SW 1271 (cell line): ENCODE measurements at regions not wholly inside any gene's neighbourhood (a gene's known extent, or its start where the extent isn't known, plus 50 kb on each side); places are given as distances from the start of the nearest gene placed in this dataset.
A peak's percentile ranks its signal among the peaks of the same experiment; 100 is the strongest.
"Not testable (repeated sequence)": the region's sequence is repeated elsewhere in the genome, so short reads cannot be mapped to it uniquely, and the experiment has no call there.

Experiments
- DNase-seq, 2 experiments: peaks; one replicate each; lab custom pipeline; 2025; lab: John Stamatoyannopoulos, UW

DNA sequence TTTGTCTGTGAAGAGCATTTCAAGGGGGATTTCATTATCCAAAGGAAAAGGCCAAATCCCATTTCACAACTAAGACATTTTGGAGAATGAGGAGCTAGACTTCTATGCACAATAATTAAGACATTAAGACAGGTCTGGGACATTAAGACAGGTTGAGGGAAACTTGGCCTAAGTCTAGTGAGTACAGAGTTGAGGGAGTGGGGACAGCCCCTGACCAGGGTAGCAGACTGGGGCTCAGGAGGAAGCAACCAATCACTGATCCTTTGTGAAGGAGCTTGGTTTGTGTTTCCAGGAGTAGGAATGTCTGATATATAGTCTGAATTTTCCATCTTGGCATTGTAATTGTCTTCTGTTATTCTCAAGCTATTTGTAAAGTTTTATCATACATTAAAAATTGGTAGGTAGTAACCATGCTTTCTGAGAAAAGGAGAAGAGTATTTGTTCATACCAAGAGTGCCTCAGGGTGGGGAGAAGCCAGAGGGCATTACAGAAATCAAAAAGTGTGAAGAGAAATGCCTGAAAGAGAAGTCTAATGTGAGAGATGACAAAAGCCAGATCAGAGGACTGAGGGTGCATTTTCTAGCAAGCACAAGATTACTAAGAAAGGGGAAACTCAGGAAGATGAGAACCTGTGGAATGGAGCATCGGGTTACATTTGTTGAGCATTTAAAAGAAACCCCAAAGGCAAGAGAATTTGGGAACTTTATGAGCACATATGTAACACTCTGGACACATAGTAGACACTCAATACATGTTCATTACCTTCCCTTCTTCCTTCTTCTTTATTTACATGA lies 189.3 kb upstream of the PIK3R1 start:
- no peak for DNase-seq

DNA sequence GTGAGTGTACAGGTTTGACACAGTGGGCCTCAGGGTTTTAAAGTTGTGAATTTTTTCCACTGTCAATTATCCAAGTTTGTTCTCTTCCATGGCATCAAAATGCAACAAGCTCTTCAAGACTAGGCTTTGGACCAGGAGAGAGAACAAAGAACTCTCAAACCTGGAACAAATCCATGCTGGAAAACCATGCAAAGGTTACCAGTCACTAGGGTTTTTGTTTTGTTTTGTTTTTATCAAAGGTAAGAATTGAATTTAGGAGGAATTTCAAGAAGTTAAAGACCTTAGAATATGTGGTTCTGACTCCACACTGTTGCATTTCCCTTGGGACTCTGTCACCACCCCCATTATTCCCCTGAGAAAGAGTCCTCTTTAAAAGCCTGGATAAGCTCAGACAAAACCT lies 191.1 kb upstream of the PIK3R1 start:
- DNase-seq: no peak

- DNase-seq: no peak
These were observed 193.6 kb upstream of the PIK3R1 start for GRCh38 chr5:68021916-68022315.

DNA sequence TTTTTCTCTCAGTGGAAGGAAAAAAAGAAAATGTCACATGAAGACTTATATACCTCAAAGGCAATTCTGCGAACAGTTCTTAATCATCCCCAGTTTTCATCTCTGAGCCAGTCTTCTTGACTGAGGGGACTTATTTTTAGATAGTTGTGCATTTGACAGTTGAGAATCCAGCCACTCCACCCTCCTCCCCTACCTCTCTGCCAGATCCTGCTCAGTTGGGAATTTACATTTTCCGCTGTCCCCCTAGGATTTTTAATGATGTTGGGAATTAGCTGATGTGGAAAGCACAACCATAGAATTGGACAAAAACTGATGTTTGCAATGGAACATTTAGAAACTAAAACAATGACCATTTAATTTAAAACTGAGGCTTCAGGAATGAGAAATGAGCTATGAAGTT lies 194.3 kb upstream of the PIK3R1 start:
- DNase-seq: no peak

DNA sequence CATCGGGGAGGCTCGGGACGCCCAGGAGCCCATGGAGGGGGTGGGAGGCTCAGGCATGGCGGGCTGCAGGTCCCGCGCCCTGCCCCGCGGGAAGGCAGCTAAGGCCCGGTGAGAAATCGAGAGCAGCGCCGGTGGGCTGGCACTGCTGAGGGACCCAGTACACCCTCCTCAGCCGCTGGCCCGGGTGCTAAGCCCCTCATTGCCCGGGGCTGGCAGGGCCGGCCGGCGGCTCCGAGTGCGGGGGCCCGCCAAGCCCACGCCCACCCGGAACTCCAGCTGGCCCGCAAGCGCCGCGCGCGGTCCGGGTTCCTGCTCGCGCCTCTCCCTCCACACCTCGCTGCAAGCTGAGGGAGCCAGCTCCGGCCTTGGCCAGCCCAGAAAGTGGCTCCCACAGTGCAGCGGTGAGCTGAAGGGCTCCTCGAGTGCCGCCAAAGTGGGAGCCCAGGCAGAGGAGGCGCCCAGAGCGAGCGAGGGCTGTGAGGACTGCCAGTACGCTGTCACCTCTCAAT lies 195.0 kb upstream of the PIK3R1 start:
- DNase-seq: not testable (repeated sequence)

DNA sequence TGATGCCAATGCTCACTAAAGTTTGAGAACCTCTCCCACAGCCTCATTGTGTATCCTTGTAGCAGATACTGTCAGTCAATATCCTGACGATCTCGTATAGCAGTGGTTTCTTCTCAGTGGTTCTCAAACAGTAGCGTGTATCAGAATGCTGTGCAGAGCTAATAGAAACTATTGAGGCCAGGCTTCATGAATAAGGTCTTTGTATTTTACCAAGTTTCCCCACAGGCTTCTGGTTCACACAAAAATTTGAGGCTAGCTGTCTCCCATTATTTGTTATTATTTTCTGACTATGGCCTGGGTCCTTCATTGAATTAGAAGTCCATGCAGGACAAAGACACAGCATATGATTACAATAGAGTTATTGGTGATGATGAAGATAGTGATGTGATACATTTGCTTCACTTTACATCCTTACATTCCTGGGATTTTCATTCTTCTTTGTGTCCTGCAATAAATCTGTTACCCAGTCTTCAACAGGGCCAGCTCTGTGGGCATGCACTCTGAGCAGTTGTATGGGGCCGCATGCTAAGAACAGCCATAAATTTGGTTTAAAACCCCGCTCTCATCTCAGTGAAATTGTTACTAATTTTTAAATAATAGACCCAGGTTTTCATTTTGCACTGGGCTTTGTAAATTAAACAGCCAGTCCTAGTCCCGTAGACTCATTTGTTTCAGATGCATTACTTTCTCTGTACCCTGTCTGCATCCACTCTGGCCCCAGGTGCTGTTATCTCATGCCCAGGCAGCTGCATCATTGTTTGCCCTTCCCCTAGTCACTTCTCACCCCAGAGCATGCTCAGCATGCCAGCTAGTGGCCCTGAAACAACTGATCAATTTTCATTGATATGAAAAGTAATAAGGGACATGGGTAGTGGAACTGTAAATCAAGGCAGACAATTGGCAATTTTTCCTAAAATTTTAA lies 199.9 kb upstream of the PIK3R1 start:
- DNase-seq: no peak

DNA sequence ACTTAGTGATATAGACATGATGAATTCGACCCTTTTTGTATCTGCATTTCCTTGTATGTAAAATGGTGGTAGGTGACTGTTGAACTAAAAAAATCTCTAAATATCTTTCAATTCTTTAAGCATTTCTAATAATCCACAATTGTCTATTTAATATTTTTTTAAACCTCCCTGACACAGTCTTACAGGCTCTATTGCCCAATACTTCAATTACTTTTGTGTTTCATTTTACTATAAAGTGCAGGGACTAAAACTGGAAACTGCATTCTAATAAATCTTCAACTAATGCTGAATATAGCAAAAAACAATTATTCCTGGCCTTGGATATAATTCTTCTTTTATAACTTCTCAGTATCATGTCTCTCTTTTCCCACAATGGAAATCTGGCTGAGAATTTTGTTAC lies 202.7 kb upstream of the PIK3R1 start:
- no peak for DNase-seq

- DNase-seq: no peak
These were observed 203.1 kb upstream of the PIK3R1 start for GRCh38 chr5:68012429-68012828.

DNA sequence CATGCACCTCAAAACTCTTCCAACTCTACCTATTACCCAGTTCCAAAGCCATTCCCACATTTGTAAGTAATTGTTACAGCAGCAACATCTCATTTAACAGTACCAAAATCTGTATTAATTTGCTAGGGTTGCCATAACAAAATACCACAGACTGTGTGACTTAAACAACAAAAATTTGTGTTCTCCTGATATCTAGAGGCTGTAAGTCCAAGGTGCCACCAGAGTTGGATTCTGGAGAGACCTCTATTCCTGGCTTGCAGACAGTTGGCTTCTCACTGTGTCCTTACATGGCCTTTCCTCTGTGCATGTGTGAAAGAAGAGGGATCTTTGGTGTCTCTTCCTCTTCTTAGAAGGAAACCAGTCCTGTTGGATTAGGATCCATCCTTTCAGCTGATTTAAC lies 203.8 kb upstream of the PIK3R1 start:
- DNase-seq: no peak

GRCh38 chr5:68011259-68011760 lies 204.2 kb upstream of the PIK3R1 start:
- DNase-seq: no peak

DNA sequence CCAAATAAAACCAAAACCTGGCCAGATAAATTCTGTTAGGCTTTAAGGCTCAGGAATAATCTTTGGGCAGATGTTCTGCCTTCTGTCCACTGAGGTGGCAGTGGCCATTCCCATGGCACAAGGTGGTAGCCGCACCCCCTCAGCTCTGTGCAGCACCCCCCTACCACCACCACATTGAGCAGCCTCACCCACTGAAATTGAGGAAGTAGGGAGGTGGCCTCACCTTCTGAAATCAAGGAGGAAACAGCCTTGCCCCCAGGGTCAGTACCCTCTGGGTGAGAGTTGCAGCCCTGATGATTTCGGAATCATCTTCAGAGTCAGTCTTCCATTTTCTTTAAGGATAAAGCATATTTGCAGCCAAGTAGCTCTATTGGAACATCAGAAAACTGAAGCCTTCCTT lies 204.8 kb upstream of the PIK3R1 start:
- no peak for DNase-seq

DNA sequence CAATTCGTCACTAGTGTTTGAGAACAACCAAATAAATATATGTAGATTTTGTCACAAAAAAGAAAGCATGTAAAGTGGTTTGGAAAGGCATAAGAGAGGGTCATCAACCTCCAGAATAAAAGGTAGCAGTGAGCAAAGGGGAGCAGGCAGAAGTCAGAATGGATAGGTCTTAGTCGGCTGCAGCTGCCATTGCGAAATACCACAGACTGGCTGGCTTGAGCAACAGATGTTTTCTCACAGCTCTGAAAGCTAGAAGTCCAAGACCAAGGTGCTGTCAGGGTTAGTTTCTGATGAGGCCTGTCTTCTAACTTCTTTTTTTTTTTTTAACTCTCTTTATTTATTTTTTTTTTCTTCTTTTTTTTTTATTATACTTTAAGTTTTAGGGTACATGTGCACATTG lies 208.1 kb upstream of the PIK3R1 start:
- DNase-seq: no peak

- no peak for DNase-seq
These were observed 212.7 kb upstream of the PIK3R1 start for GRCh38 chr5:68002836-68003235.

DNA sequence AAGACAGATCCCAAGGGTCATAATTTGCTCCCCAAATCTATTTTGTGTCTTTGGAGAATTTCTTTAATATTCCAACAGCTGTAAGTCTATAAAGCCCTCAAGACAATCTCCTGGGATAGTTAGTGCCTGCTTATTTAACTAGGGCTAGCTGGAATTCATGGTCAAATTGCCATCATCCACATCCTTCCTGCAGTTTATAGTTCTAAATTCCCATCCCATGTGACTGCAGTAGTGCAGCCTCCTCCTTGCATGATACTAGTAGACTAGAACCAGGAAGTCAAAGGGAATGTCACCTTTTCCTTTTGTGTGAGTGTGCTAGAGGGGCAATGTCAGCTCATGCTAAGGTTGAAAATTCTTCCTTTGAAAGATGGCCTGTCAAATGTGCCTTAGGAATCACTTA lies 214.8 kb upstream of the PIK3R1 start:
- no peak for DNase-seq

DNA sequence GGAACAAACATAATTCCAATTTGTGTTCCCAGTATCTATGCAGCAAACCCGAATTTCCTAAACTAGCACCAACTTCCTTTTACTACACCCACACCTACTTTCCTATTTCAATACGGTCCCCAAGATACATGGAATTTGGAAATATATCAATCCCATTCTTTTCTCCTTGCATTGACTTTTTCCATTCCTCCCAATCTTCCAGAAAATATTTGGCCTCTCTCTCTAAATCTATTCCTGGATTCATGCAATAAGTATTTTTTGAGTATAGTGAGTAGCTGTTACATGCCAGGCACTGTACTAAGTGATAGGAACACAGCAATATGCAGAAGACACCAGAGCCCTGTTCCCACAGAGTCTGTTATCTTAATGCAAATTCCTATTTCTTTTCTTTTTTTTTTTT lies 216.2 kb upstream of the PIK3R1 start:
- DNase-seq: no peak

DNA sequence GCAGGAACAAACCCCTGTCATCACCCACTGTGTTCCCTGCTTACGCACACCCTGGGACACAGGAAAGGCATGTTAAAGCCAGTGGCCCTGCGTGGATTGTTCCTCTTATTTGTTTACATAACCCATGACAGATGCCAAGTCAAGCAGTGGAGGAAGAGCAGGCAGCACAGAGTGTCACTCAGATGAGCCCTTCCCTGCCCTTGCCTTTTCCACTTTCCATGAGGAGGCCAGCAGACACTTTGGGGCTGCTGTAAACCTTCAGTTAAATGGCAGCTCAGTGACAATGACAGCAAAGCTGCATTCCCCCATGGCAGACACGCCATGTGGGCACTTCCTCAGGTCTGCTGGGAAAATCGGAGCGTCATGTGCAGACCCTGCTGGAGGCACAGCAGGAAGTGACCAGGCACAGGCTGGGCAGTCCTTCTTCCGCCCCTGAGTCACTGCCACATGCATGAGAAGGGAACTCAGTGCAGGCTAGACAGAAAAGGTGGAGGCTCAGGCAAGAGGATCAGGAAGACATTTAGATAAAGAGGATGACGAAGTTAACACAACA lies 216.8 kb upstream of the PIK3R1 start:
- DNase-seq: peak; percentile 86

DNA sequence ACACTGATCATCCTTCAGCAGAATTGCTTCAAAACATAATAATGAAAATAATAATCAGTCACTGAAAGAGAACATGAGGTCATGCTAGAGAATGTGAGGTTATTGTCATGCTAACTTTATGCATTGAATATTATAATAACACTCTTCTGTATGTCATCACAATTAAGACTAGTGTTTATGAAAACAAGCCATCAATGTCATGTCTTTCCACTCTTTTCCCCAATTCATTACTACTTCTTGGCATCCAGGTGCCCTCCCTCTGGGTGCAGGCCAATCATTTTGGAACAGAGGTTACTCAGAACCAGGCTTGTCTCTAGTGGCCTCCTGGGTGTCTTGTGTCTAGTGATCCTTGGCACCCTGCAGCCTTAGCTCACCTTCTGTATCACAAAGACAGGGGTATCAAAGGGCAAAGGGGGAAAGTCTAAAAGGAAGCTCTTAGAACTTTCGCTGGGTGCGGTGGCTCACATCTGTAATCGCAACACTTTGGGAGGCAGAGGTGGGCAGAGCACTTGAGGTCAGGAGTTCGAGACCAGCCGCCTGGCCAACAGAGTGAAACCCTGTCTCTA lies 217.6 kb upstream of the PIK3R1 start:
- DNase-seq: no peak

DNA sequence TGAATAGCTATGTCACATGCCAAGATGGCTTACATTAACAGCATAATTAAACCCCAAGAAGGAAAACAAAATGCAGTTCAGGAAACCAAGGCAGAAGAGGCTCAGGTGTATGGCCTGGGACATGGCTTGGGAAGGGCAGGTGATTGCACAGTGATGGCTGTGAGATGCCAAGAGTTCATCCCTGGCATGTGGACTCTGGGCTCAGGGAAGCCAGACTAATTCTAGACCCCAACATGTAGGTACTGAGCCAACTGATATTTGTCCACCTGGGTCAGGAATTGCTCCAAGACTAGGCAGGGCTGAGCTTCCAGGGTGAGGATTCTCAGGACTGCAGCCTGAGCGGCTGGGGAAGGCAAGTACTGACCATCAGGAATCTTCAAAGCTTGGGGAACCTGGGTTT lies 218.4 kb upstream of the PIK3R1 start:
- no peak for DNase-seq

- no peak for DNase-seq
These were observed 219.0 kb upstream of the PIK3R1 start for GRCh38 chr5:67996596-67996995.

DNA sequence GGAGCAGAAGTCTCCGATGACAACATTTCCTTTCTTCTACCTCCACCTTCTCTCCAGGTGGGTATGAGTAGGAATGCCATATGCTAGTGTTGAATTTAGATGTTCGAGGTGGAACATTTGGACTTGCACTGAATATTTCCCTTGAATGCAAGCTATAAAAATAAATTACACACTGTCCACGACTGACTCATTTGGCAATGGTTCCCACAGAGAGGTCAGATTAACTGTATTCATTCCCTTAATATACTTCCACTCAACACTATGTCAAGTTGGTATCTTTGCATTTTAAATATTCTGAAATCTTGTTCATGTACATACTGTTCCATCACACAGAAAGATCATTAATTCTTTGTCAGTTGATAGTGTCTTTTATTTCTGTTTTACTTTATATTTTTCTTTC lies 222.6 kb upstream of the PIK3R1 start:
- DNase-seq: no peak

GRCh38 chr5:67989456-67989855 lies 226.1 kb upstream of the PIK3R1 start:
- DNase-seq: no peak

DNA sequence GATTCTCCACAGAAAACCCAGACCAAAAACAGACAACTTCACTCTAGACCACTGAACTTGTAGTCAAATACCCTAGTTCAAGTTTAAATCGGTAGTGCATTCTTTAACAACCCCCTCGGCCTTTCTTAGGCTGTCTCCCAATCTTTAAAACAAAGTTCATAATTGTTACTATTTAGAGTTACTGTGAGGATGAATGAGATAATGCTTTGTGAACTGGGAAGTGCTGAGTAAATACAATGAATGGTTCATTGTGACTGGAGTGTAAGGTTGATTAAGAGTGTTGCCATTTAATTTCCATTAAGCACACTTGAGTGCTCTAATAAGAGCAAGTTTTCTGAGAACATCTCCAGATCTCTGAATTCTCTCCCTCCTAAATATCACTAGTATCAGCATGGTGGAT lies 228.8 kb upstream of the PIK3R1 start:
- no peak for DNase-seq
